ENCODE measurements at regions not wholly inside any gene's neighbourhood (a gene's known extent, or its start where the extent isn't known, plus 50 kb on each side); places are given as distances from the start of the nearest gene placed in this dataset.

DNA sequence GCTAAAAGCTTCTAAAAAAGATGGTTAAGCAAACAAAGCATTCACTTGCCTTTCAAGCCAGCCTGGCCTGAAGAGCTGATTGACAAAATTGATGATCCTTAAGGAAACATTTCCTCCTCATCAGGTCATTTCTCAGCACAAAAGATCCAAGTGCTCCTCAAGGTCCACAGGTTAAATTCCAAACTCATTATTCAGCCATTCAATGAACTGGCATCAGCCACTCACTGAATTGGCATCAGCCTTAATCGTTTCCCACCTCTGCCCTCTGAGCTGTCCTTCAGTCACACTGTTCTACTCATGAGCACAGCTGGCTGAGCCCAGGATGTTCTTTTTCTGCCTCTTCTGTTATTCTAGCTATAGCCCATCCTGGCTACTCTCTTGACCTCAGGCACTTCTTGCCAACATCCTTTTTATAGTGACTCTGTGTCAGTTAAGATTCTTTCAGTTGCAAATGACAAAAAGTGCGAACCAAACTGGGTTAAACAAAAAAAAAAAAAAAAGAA, 147.5 kb downstream of the RAB11FIP2 start:
- Histone ChIP-seq H3K27me3 (ENCODE audit: insufficient read depth, low read length) (no peaks in the 10 kb centered on the region), H2AFZ (ENCODE audit: low read length) (no peak overlapping the region), H3K27ac (ENCODE audit: low read depth, low read length) (no peak overlapping the region), H3K9me3 (ENCODE audit: low read depth, low read length) (no peaks in the 10 kb centered on the region), H3K79me2 (ENCODE audit: insufficient read depth, low read length) (no peaks in the 10 kb centered on the region), H4K20me1 (ENCODE audit: insufficient read depth, low read length) (no peaks in the 10 kb centered on the region), H3K4me1 (ENCODE audit: insufficient read depth, low read length) (no peaks in the 10 kb centered on the region), H3K36me3 (ENCODE audit: insufficient read depth, low read length) (no peaks in the 10 kb centered on the region), H3K4me3 (ENCODE audit: insufficient read depth, low read length) (no peak overlapping the region), H3K4me2 (ENCODE audit: insufficient read depth, low read length) (no peak overlapping the region)
- DNase-seq (ENCODE audit: insufficient read length, low spot score, missing footprints): no peak
- TF ChIP-seq, protein P1, sequence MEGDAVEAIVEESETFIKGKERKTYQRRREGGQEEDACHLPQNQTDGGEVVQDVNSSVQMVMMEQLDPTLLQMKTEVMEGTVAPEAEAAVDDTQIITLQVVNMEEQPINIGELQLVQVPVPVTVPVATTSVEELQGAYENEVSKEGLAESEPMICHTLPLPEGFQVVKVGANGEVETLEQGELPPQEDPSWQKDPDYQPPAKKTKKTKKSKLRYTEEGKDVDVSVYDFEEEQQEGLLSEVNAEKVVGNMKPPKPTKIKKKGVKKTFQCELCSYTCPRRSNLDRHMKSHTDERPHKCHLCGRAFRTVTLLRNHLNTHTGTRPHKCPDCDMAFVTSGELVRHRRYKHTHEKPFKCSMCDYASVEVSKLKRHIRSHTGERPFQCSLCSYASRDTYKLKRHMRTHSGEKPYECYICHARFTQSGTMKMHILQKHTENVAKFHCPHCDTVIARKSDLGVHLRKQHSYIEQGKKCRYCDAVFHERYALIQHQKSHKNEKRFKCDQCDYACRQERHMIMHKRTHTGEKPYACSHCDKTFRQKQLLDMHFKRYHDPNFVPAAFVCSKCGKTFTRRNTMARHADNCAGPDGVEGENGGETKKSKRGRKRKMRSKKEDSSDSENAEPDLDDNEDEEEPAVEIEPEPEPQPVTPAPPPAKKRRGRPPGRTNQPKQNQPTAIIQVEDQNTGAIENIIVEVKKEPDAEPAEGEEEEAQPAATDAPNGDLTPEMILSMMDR (IDR thresholded peaks at IDR 0.05; ENCODE audit: extremely low read depth, low read depth, low read length): no peak

DNA sequence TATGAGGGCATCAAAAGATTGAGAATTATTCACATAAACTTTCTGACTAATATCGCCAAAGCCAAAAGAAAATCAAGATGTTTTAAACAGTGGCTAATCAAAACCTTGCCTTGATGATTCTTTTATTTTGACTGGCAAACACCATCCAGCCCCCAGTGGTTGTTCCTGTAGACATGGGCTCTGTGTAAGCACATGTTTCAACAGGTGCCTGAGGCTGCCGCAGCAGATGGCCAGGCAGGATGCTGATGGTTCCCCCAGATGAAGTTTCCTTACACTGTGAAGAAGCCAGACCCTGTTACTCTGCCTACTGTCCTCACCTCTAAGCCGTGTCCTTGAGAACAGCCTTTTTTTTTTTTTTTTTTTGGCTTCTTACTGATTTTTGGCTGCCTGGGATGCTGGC, 146.5 kb downstream of the RAB11FIP2 start:
- H3K36me3 ChIP-seq (ENCODE audit: insufficient read depth, low read length): no peaks in the 10 kb centered on the region
- H3K79me2 ChIP-seq (ENCODE audit: insufficient read depth, low read length): no peaks in the 10 kb centered on the region
- no peak overlapping the region for H3K27ac ChIP-seq (ENCODE audit: low read depth, low read length)
- H2AFZ ChIP-seq (ENCODE audit: low read length): no peak overlapping the region
- no peaks in the 10 kb centered on the region for H4K20me1 ChIP-seq (ENCODE audit: insufficient read depth, low read length)
- no peaks in the 10 kb centered on the region for H3K9me3 ChIP-seq (ENCODE audit: low read depth, low read length)
- H3K4me2 ChIP-seq (ENCODE audit: insufficient read depth, low read length): no peak overlapping the region
- H3K27me3 ChIP-seq (ENCODE audit: insufficient read depth, low read length): no peaks in the 10 kb centered on the region
- H3K4me1 ChIP-seq (ENCODE audit: insufficient read depth, low read length): no peaks in the 10 kb centered on the region
- no peak overlapping the region for H3K4me3 ChIP-seq (ENCODE audit: insufficient read depth, low read length)
- TF ChIP-seq, protein P1 (IDR thresholded peaks at IDR 0.05; ENCODE audit: extremely low read depth, low read depth, low read length): no peak
- no peak for DNase-seq (ENCODE audit: insufficient read length, low spot score, missing footprints)

DNA sequence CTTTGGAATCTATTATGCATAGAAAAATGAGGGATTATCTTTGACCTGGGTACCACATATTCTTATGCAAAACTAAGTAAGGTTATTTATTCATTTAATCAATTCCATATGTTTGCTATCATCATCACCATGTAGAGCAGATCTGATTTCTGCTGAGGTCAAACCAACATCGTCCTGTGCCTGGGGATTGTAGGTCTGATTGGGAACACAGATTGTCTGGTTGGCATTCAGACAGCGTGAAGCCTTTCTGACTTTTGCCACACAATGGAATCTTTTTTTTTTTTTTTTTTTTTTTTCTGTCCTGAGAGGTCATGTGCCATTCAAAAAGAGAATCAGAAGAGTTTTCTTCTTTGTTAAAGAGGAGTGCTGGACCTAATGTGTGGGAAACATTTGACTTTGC, 142.9 kb downstream of the RAB11FIP2 start:
- DNase-seq (ENCODE audit: insufficient read length, low spot score, missing footprints): no peak
- TF ChIP-seq, protein P1 (IDR thresholded peaks at IDR 0.05; ENCODE audit: extremely low read depth, low read depth, low read length): no peak
- Histone ChIP-seq H2AFZ (ENCODE audit: low read length) (no peak overlapping the region), H3K27me3 (ENCODE audit: insufficient read depth, low read length) (no peaks in the 10 kb centered on the region), H3K4me3 (ENCODE audit: insufficient read depth, low read length) (no peak overlapping the region), H3K4me1 (ENCODE audit: insufficient read depth, low read length) (no peaks in the 10 kb centered on the region), H3K27ac (ENCODE audit: low read depth, low read length) (no peak overlapping the region), H3K9me3 (ENCODE audit: low read depth, low read length) (no peaks in the 10 kb centered on the region), H3K36me3 (ENCODE audit: insufficient read depth, low read length) (no peaks in the 10 kb centered on the region), H3K4me2 (ENCODE audit: insufficient read depth, low read length) (no peak overlapping the region), H3K79me2 (ENCODE audit: insufficient read depth, low read length) (no peaks in the 10 kb centered on the region), H4K20me1 (ENCODE audit: insufficient read depth, low read length) (no peaks in the 10 kb centered on the region)

DNA sequence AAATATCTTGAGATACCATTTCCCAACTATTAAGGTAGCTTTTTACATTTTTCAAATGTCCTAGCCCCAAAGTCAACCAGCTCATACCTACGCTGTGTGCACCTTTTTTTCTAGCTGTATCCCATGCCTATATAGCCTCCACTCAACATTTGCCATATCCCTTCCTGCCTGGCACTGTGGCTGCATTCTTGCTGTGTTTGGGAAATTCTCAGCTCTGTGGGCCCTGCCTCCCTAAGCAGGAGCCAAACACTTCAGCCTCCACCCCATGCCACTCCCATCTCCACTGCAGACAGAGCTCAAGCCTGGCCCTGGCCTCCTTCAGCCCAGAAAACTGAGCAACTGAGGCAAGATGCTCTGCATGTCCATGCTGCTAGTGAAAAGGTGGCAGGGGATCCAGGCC, 141.3 kb downstream of the RAB11FIP2 start:
- no peaks in the 10 kb centered on the region for H3K36me3 ChIP-seq (ENCODE audit: insufficient read depth, low read length)
- no peaks in the 10 kb centered on the region for H3K4me1 ChIP-seq (ENCODE audit: insufficient read depth, low read length)
- H3K27ac ChIP-seq (ENCODE audit: low read depth, low read length): no peak overlapping the region
- no peak overlapping the region for H3K4me2 ChIP-seq (ENCODE audit: insufficient read depth, low read length)
- H3K4me3 ChIP-seq (ENCODE audit: insufficient read depth, low read length): no peak overlapping the region
- no peaks in the 10 kb centered on the region for H3K9me3 ChIP-seq (ENCODE audit: low read depth, low read length)
- H4K20me1 ChIP-seq (ENCODE audit: insufficient read depth, low read length): no peaks in the 10 kb centered on the region
- TF ChIP-seq, protein P1 (IDR thresholded peaks at IDR 0.05; ENCODE audit: extremely low read depth, low read depth, low read length): no peak
- no peak overlapping the region for H2AFZ ChIP-seq (ENCODE audit: low read length)
- no peak for DNase-seq (ENCODE audit: insufficient read length, low spot score, missing footprints)
- H3K79me2 ChIP-seq (ENCODE audit: insufficient read depth, low read length): no peaks in the 10 kb centered on the region
- no peaks in the 10 kb centered on the region for H3K27me3 ChIP-seq (ENCODE audit: insufficient read depth, low read length)

Measured in osteoblast (primary cell).